GM21515 (cell line): ENCODE measurements at regions not wholly inside any gene's neighbourhood (a gene's known extent, or its start where the extent isn't known, plus 50 kb on each side); places are given as distances from the start of the nearest gene placed in this dataset.

Source experiments
- ATAC-seq: cut with Tn5 transposase; IDR thresholded peaks from one replicate; pipeline ENCODE4 v1.9.1; 2021; ENCODE audit not compliant: unreplicated experiment

GRCh38 chr2:16615687-16616615 is 49.7 kb downstream of the CYRIA start:
- no peak for ATAC-seq

DNA sequence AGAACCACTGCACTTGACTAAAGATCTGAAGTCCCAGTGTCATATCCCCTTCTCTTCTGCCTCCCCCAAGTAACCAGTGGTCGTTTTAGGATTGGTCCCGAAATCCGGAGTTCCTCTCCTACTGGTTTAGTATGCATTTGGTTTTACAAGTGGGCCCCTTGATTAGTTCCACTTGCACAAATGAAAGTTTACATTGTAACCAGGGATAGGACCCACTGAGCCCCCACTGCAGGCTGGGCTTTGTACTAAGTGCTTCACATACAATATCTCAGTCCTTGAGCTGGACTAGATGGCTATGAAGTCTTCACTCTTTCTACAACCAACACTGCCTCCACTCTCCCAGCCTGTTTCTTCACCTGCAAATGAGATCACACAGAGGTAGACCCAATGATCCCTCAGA is 50.4 kb downstream of the CYRIA start:
- no peak for ATAC-seq

DNA sequence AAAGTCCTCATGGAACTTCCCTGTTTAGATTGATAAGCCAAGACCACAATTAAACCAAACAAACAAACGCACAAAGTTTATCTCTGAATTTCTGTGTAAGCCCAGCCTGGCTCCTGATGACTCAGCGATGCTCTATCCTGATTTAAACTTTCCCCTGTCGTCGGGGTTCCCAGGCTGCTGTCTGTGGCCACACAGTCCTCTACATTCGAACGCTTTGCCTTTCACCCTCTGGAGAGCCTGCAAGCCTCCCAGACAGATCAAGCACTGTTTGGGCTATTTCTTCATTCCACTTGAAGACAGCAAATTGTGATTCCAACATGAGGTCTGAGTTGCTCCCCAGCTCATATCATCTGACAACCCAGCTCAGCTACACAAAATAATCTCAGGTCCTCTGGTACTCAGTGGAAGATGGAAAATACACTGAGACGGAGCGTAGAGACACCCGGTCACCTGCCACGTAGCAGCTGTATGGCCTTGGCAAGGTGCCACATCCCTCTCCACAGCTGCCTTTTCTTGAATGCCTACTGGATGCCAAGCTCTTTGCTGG is 51.2 kb downstream of the CYRIA start:
- no peak for ATAC-seq

GRCh38 chr2:16613539-16614011 is 52.1 kb downstream of the CYRIA start:
- no peak for ATAC-seq

- no peak for ATAC-seq
These were observed 53.1 kb downstream of the CYRIA start for GRCh38 chr2:16612490-16612889.

GRCh38 chr2:16609786-16610185 is 55.8 kb downstream of the CYRIA start:
- no peak for ATAC-seq

DNA sequence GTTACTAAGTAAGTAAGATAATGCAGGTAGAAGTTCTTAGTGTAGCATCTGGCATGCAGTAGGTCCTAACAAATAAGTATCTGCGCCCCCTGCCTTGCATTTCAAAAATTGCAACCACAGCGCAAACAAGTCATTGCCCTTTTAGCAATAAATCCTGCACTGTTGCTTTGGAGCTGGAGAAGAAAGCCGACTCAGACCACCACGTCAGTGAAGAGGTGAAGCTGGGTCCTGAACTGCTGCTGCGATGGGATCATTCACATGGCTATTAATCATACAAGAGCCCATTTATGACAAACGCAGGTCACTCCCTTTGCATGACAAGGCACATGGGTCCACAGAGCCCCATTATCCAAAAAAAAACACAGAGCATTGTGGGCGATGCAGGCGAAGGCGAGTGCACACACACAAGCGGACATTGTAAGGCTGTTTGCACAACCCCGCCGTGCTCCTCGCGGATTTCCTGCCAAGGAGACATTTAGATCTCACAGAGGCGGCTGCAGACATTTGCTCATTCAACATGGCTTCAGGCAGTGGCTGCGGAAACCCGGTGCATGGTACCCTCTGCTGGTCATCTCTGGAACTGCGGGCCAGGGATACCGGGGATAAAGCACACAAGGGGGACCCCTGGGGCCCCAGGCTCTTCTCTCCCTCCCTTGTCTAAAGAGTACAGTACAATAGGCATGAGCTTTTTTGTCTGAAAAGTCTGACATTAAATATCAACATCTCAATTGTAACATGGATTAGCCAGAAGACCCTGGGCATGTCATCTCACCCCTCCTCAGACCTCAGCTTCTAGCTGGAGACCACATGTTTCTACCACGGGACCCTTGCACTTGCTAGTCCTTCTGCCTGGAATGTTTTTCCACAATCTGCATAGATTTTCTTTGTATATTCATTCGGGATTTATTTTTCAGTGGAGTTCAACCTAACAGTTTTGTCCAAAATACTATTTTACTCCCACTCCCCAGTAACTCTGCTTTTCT is 56.7 kb downstream of the CYRIA start:
- peak; percentile 90 for ATAC-seq

DNA sequence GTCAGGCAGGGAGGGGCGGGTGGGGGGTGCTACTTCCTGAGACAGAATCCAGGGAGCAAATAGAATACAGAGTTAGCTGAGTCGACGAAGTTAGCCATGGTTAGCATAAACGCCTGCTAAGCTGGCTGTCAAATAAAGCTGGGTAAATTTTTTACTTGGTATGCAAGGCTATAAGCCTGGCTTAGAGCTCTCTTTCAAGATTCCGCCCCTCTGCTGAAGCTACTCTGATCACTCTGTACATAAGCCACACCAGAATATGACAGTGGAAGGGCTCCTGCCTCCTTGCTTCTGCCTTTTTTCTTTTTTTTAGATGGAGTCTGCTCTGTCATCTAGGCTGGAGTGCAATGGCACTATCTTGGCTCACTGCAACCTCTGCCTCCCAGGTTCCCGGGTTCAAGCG is 58.3 kb downstream of the CYRIA start:
- no peak for ATAC-seq

DNA sequence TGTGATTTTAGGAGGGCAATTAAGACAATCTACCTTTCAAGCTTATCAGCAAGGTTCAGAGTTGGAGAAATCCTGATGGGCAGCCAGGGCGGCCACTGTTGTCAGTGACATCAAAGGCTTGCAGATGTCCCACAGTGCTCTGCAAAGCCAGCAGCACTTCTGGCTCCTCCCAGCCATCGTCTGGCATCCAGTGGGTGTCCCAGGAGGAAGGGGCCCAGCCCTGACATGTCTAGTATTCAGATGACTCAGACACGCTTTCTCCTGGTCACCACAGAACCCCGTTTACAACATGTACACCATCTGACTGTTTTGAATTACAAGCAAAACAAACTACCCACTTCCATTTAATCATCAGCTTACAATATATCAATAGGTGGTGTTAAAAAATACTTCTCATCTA is 61.4 kb downstream of the CYRIA start:
- ATAC-seq = no peak

DNA sequence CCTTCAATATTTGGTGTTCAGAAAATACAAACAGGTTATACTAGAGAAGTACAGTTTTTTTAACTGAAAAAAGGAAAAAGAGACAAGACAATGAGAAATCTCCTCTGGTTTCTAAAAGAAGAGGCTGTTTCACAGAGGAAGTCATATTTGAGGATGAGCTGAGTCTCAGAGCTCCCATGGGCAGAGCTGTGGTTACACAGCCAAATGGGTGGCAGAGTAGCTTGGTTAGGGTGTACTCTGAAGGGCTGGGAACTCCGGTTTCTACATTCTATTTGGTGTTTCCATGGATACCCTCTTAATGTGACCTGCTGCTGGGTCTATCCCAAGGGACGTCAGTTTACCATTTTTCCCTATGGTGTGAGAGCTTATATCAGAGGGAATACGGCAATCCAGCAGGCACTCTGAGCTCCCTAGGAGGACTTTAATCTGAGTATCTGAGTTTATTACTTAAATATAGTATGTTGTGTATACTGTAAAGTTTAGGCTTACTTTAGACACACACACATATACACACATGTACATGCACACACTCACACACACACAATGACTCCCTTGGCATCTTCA is 74.2 kb downstream of the CYRIA start:
- ATAC-seq = no peak

DNA sequence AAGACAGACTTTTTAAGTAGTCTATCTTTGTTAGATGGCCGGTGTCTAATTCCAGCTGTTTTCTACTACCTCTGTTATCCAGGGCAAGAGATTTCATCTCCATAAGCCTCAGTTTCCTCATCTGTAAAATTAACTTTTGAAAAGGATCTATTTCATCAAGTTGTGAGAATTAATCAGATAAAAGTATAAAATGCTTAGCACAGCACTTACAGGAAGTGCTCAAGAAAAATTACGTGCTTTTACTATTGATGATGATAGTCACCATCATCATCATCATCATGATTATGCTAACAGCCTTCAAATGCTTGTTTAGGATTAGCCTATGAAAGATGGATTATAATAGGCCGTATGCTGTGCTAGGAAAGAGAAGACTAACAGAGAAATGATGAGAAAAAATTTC is 76.2 kb downstream of the CYRIA start:
- ATAC-seq = no peak

GRCh38 chr2:16588565-16588964 is 77.1 kb downstream of the CYRIA start:
- no peak for ATAC-seq

GRCh38 chr2:16587601-16588000 is 78.0 kb downstream of the CYRIA start:
- ATAC-seq = no peak

DNA sequence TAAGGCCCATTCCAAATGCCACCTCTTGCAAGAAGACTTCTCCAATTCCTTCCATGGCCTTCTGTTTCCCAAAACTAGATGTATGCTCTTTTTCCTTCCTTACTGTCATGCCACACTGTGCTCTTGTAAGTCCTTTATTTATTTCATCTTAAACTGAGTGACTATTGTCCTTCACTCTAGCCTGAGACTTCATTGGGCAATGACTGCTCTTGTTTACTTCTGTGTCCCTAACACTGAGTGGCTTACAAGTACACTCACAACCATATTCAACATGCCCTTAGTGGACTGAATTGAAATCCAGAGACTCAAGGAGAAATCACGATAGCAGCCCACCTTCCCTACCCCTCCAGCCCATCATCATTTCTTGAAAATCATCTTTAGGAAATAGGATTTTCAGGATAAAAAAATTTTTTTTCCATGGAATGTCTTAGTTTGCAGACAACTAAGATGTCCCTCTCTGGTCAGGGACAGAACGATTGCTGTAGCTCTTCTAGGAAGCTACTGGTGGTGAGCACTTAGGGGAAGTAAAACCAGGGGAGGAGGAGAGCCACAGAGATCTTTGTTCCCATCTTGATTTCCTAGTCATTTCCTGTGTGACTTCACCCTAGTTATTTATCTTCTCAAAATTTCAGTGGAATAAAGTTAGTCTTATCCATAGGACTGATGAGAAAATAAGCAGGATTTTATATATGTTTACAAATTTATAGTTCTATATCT is 80.7 kb downstream of the CYRIA start:
- no peak for ATAC-seq

- ATAC-seq = no peak
These were observed 81.5 kb downstream of the CYRIA start for GRCh38 chr2:16584084-16584483.

GRCh38 chr2:16581241-16581640 is 84.4 kb downstream of the CYRIA start:
- ATAC-seq = no peak

DNA sequence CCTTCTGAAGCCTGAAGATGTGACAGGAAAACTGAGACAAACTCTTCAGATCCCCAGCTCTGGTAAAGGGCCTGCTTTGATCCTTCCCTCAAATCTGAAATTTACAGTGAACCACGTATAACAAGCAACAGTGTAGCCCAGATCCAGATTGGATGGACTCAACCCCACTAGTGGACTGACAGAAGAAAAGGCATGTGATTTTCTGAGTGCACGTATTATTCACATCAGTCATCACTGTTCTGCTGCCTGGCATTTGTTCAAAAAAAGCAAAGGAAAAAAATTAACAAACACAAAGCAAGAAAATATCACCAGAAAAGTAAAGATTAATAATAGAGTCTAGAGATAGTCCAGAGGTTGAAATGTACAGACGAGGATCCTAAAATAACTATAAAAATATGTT is 87.6 kb downstream of the CYRIA start:
- no peak for ATAC-seq

DNA sequence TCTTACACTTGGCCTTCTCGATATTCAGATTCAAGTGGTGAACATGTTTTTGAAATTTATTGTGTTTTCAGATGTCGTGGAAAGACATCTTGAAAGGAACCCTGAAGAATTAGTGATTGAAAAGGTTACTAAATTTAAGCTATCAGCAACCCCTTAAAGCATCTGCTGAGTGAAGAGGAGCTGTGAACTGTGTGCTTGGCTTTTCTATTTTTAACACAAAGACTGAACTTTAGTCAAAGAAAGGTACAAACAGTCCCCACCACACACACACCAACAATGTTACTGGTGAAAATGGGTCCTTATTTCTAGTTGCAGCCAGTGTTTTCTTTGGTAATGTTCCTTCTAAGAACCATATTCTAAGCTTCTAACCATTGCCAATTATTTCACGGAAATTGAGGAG is 95.1 kb downstream of the CYRIA start:
- no peak for ATAC-seq

DNA sequence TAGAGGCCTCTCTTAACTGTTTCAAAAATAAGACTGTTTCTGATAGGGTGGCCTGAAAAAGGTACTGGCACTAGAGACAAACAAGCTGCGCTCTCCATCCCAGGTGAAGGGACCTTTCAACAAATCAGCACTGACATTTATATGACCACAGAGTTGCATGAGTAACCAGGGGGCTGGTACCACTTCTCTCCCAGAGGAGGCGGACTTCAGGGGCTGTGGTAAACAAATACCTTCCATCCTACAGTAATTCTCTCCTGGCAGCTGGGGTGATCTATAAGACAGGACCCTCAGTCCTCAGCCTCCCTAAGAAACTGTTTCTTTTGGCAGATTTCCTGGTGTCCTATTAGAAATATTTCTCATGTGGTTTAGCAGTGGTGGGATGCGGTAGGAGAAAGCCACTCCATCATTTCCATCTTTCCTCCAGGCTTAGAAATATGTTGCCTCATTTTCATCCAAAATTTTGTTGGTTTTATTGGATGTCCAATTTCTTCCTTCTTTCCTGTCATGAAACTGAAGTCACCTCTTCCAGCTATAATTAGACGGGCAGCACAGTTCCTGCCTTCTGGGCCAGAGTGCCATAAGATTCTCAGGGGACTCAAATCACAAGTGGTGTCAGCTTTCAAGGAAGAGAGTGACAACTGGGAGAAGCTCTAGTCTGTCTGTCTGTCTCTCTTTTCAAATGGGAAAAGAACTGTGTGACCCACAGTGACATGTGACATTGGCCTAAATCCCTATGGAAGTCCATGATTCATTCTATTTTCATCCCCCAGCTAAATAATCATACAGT is 96.4 kb downstream of the CYRIA start:
- no peak for ATAC-seq

- ATAC-seq = no peak
These were observed 98.9 kb downstream of the CYRIA start for GRCh38 chr2:16566701-16567100.
